Liver (tissue), 8 donors: ENCODE measurements at regions not wholly inside any gene's neighbourhood (a gene's known extent, or its start where the extent isn't known, plus 50 kb on each side); places are given as distances from the start of the nearest gene placed in this dataset.

ENCODE experiments used
- DNase-seq: peaks from one replicate; pipeline ENCODE4 v3.0.0-alpha.2; 2017; ENCODE audit warnings: low spot score
- H3K27ac ChIP-seq, 2 donors: one replicate each; pipeline ENCODE4 v1.7.0; 2013; ENCODE audit warnings: inconsistent platforms in 2 of 2, low read length in 2 of 2, control low read depth in 1 of 2, low read depth in 1 of 2, mild to moderate bottlenecking in 1 of 2
- H3K27me3 ChIP-seq, 4 donors: one replicate each; pipeline versions ENCODE4 v1.6.1 to v1.7.0; 2013; ENCODE audit warnings: low read length in 3 of 4, inconsistent platforms in 1 of 4, mild to moderate bottlenecking in 1 of 4, moderate library complexity in 1 of 4; ENCODE audit not compliant: control insufficient read depth in 4 of 4, insufficient read depth in 4 of 4
- H3K36me3 ChIP-seq, 4 donors: one replicate each; pipeline versions ENCODE4 v1.6.1 to v1.7.0; 2013; ENCODE audit warnings: low read length in 3 of 4, mild to moderate bottlenecking in 3 of 4, low read depth in 1 of 4, moderate library complexity in 1 of 4; ENCODE audit not compliant: control insufficient read depth in 4 of 4, insufficient read depth in 3 of 4
- H3K4me1 ChIP-seq, 4 donors: one replicate each; pipeline versions ENCODE4 v1.6.1 to v1.7.0; 2013; ENCODE audit warnings: low read length in 3 of 4, mild to moderate bottlenecking in 3 of 4, moderate library complexity in 1 of 4; ENCODE audit not compliant: control insufficient read depth in 4 of 4, insufficient read depth in 4 of 4
- H3K4me3 ChIP-seq, 3 donors: one replicate each; pipeline versions ENCODE4 v1.6.1 to v1.7.0; 2013; ENCODE audit warnings: low read length in 3 of 3, control low read depth in 1 of 3, low read depth in 1 of 3, mild to moderate bottlenecking in 1 of 3
- H3K9ac ChIP-seq, 2 donors: one replicate each; pipeline ENCODE4 v1.7.0; 2013; ENCODE audit warnings: low read length in 2 of 2, mild to moderate bottlenecking in 2 of 2, moderate library complexity in 2 of 2, control low read depth in 1 of 2, low read depth in 1 of 2
- H3K9me3 ChIP-seq, 4 donors: one replicate each; pipeline versions ENCODE4 v1.6.1 to v1.7.0; 2013; ENCODE audit warnings: low read length in 3 of 4; ENCODE audit not compliant: control insufficient read depth in 4 of 4
- ATF3 ChIP-seq: IDR thresholded peaks from 2 replicates; pipeline ENCODE4 v1.6.1; 2016; ENCODE audit warnings: antibody characterized with exemption
- CTCF ChIP-seq: fragments of 150-350 bp; IDR thresholded peaks from 2 replicates; pipeline ENCODE4 v1.5.1; 2017; ENCODE audit warnings: improper control_type of control experiment, low read depth, low read length; ENCODE audit not compliant: missing input control
- EGR1 ChIP-seq, 2 donors: IDR thresholded peaks; 2 replicates each; pipeline ENCODE4 v1.6.1; 2016 to 2018; ENCODE audit warnings: antibody characterized with exemption in 2 of 2, low read depth in 2 of 2
- FOXA1 ChIP-seq: IDR thresholded peaks from 2 replicates; pipeline ENCODE4 v1.6.1; 2016; ENCODE audit warnings: antibody characterized with exemption
- FOXA2 ChIP-seq: IDR thresholded peaks from 2 replicates; pipeline ENCODE4 v1.6.1; 2016; ENCODE audit warnings: antibody characterized with exemption
- GABPA ChIP-seq, 2 donors: IDR thresholded peaks in 1 of 2; conservative IDR thresholded peaks in 1 of 2; 2 replicates each; pipeline ENCODE4 v1.6.1; 2016; ENCODE audit warnings: antibody characterized with exemption in 2 of 2, mild to moderate bottlenecking in 1 of 2, moderate library complexity in 1 of 2
- HNF4A ChIP-seq, 2 donors: conservative IDR thresholded peaks; 2 replicates each; pipeline ENCODE4 v1.6.1; 2016; ENCODE audit warnings: antibody characterized with exemption in 2 of 2, mild to moderate bottlenecking in 2 of 2
- HNF4G ChIP-seq: IDR thresholded peaks from 2 replicates; pipeline ENCODE4 v1.6.1; 2016; ENCODE audit warnings: antibody characterized with exemption
- JUND ChIP-seq, 2 donors: IDR thresholded peaks; 2 replicates each; pipeline ENCODE4 v1.6.1; 2016; ENCODE audit warnings: antibody characterized with exemption in 2 of 2
- MAX ChIP-seq: IDR thresholded peaks from 2 replicates; pipeline ENCODE4 v1.6.1; 2016; ENCODE audit warnings: antibody characterized with exemption
- NR2F2 ChIP-seq: IDR thresholded peaks from 2 replicates; pipeline ENCODE4 v1.6.1; 2016; ENCODE audit warnings: antibody characterized with exemption
- REST ChIP-seq: IDR thresholded peaks from 2 replicates; pipeline ENCODE4 v1.6.1; 2016; ENCODE audit warnings: antibody characterized with exemption, mild to moderate bottlenecking
- RXRA ChIP-seq, 2 donors: IDR thresholded peaks; 2 replicates each; pipeline ENCODE4 v1.6.1; 2017 to 2018; ENCODE audit warnings: antibody characterized with exemption in 2 of 2, mild to moderate bottlenecking in 1 of 2
- SP1 ChIP-seq: IDR thresholded peaks from 2 replicates; pipeline ENCODE4 v1.6.1; 2018; ENCODE audit warnings: antibody characterized with exemption, mild to moderate bottlenecking
- TAF1 ChIP-seq: conservative IDR thresholded peaks from 2 replicates; pipeline ENCODE4 v1.6.1; 2016; ENCODE audit warnings: antibody characterized with exemption, mild to moderate bottlenecking
- YY1 ChIP-seq: IDR thresholded peaks from 2 replicates; pipeline ENCODE4 v1.6.1; 2016; ENCODE audit warnings: antibody characterized with exemption, mild to moderate bottlenecking
- ZBTB33 ChIP-seq: IDR thresholded peaks from 2 replicates; pipeline ENCODE4 v1.6.1; 2016; ENCODE audit warnings: antibody characterized with exemption
- WGBS: extraction: QIAGEN DNeasy Blood & Tissue Kit; methylation state at CpG from one replicate; pipeline ENCODE4 v1.1.7; 2013; 5-methylcytosine and 5-hydroxymethylcytosine counted together
- donor health status: healthy.
- donor health status: healthy.
- donor health status: healthy.
- donor health status: healthy.
- donor health status: healthy.

GRCh38 chr3:139832998-139833397 is 102.0 kb upstream of the CLSTN2 start:
- Histone ChIP-seq H3K9ac (no peak overlapping the region), H3K4me1 (no peaks in the 10 kb centered on the region), H3K4me3 (no peak overlapping the region), H3K27me3 (peaks cover 0 to 2% (median 0%) of the 10 kb centered on the region in 4 donors), H3K27ac (no peak overlapping the region), H3K9me3 (no peaks in the 10 kb centered on the region), H3K36me3 (no peaks in the 10 kb centered on the region)
- 80% methylated on average over 4 of the region's 4 CpGs for WGBS
- TF ChIP-seq NR2F2 = no peak
- no peak for TF ChIP-seq SP1
- no peak for TF ChIP-seq FOXA1
- TF ChIP-seq HNF4A (conservative IDR thresholded peaks at IDR 0.05) = no peak
- TF ChIP-seq ZBTB33 = no peak
- TF ChIP-seq CTCF = no peak
- no peak for TF ChIP-seq FOXA2
- TF ChIP-seq YY1 = no peak
- no peak for TF ChIP-seq RXRA (IDR thresholded peaks at IDR 0.05)
- TF ChIP-seq EGR1 (IDR thresholded peaks at IDR 0.05; ENCODE audit: low read depth in 2 of 2) = no peak
- TF ChIP-seq GABPA (IDR thresholded peaks at IDR 0.05 in 1 of 2, conservative IDR thresholded peaks at IDR 0.05 in 1 of 2) = no peak
- TF ChIP-seq TAF1 = no peak
- TF ChIP-seq JUND (IDR thresholded peaks at IDR 0.05) = no peak
- TF ChIP-seq ATF3 = no peak
- no peak for TF ChIP-seq REST
- no peak for TF ChIP-seq HNF4G
- no peak for DNase-seq

- Histone ChIP-seq H3K27ac (no peak overlapping the region), H3K9ac (no peak overlapping the region), H3K9me3 (no peaks in the 10 kb centered on the region), H3K4me3 (no peak overlapping the region), H3K36me3 (no peaks in the 10 kb centered on the region), H3K4me1 (no peaks in the 10 kb centered on the region), H3K27me3 (peaks cover 0 to 2% (median 0%) of the 10 kb centered on the region in 4 donors)
- 60% methylated on average over 11 of the region's 11 CpGs for WGBS
- no peak for DNase-seq
- TF ChIP-seq TAF1 = no peak
- no peak for TF ChIP-seq EGR1 (IDR thresholded peaks at IDR 0.05; ENCODE audit: low read depth in 2 of 2)
- no peak for TF ChIP-seq SP1
- no peak for TF ChIP-seq FOXA1
- TF ChIP-seq ATF3 = no peak
- no peak for TF ChIP-seq CTCF
- no peak for TF ChIP-seq HNF4G
- TF ChIP-seq YY1 = no peak
- TF ChIP-seq MAX = no peak
- no peak for TF ChIP-seq REST
- TF ChIP-seq GABPA (IDR thresholded peaks at IDR 0.05 in 1 of 2, conservative IDR thresholded peaks at IDR 0.05 in 1 of 2) = no peak
- no peak for TF ChIP-seq JUND (IDR thresholded peaks at IDR 0.05)
- TF ChIP-seq HNF4A (conservative IDR thresholded peaks at IDR 0.05) = no peak
- TF ChIP-seq NR2F2 = no peak
- TF ChIP-seq FOXA2 = no peak
These were observed 104.2 kb upstream of the CLSTN2 start for GRCh38 chr3:139830817-139831216.
